ENCODE measurements at regions not wholly inside any gene's neighbourhood (a gene's known extent, or its start where the extent isn't known, plus 50 kb on each side); places are given as distances from the start of the nearest gene placed in this dataset.
A peak's percentile ranks its signal among the peaks of the same experiment; 100 is the strongest.

DNA sequence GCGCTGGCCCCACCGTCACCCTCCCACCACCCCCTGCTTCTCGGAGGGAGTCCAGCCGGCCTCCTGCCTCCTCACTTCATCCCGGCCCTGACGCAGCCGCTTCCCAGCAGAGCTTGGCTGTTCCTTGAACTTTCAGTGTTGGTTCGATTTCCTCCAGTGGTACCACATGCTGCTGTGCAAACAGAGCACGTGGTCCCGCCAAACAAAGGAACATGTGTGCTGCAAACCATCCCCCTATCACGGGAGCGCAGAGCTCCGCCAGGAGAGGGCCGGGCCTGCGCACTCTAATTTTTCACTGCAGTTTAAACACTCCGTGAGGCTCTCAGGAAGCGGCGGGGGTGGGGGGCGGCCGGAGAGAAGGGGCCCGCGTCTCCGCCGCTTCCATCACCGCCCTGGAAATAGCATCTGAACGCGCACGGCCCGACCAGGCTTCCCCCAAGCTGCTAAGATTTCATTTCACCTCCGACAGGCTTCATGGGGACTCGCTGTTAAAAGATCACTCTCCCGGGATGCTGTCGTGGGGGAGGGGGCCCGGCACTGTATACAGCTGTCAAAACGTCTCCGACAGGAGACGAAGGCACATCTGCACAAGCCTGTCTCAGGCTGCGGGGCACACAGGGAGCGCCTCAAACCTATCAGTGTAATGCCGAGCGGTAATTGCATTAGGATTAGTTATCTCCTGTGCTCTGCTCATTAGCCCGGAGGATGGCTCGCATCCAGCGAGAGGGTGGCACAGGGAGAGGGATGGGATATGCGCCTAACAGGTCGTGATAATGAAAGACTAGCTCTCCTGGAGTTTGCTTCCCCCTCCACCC lies 269.9 kb upstream of the SORL1-AS1 start (continued):
- TF ChIP-seq, protein P1, sequence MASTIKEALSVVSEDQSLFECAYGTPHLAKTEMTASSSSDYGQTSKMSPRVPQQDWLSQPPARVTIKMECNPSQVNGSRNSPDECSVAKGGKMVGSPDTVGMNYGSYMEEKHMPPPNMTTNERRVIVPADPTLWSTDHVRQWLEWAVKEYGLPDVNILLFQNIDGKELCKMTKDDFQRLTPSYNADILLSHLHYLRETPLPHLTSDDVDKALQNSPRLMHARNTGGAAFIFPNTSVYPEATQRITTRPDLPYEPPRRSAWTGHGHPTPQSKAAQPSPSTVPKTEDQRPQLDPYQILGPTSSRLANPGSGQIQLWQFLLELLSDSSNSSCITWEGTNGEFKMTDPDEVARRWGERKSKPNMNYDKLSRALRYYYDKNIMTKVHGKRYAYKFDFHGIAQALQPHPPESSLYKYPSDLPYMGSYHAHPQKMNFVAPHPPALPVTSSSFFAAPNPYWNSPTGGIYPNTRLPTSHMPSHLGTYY (CRISPR knock-in tag; IDR thresholded peaks at IDR 0.05) = no peak
- TF ChIP-seq, protein P2, sequence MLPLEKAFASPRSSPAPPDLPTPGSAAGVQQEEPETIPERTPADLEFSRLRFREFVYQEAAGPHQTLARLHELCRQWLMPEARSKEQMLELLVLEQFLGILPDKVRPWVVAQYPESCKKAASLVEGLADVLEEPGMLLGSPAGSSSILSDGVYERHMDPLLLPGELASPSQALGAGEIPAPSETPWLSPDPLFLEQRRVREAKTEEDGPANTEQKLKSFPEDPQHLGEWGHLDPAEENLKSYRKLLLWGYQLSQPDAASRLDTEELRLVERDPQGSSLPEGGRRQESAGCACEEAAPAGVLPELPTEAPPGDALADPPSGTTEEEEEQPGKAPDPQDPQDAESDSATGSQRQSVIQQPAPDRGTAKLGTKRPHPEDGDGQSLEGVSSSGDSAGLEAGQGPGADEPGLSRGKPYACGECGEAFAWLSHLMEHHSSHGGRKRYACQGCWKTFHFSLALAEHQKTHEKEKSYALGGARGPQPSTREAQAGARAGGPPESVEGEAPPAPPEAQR (CRISPR knock-in tag; IDR thresholded peaks at IDR 0.05) = no peak
- TF ChIP-seq JAZF1 (CRISPR knock-in tag; IDR thresholded peaks at IDR 0.05) = no peak
- TF ChIP-seq, protein P3, sequence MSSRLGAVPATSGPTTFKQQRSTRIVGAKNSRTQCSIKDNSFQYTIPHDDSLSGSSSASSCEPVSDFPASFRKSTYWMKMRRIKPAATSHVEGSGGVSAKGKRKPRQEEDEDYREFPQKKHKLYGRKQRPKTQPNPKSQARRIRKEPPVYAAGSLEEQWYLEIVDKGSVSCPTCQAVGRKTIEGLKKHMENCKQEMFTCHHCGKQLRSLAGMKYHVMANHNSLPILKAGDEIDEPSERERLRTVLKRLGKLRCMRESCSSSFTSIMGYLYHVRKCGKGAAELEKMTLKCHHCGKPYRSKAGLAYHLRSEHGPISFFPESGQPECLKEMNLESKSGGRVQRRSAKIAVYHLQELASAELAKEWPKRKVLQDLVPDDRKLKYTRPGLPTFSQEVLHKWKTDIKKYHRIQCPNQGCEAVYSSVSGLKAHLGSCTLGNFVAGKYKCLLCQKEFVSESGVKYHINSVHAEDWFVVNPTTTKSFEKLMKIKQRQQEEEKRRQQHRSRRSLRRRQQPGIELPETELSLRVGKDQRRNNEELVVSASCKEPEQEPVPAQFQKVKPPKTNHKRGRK (CRISPR knock-in tag; IDR thresholded peaks at IDR 0.05; ENCODE audit: borderline replicate concordance) = no peak
- no peak for TF ChIP-seq MLX (CRISPR knock-in tag; IDR thresholded peaks at IDR 0.05)
- TF ChIP-seq, protein P4, sequence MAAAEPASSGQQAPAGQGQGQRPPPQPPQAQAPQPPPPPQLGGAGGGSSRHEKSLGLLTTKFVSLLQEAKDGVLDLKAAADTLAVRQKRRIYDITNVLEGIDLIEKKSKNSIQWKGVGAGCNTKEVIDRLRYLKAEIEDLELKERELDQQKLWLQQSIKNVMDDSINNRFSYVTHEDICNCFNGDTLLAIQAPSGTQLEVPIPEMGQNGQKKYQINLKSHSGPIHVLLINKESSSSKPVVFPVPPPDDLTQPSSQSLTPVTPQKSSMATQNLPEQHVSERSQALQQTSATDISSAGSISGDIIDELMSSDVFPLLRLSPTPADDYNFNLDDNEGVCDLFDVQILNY (CRISPR knock-in tag; IDR thresholded peaks at IDR 0.05) = no peak
- TF ChIP-seq PRRX2 (CRISPR knock-in tag; IDR thresholded peaks at IDR 0.05) = no peak

DNA sequence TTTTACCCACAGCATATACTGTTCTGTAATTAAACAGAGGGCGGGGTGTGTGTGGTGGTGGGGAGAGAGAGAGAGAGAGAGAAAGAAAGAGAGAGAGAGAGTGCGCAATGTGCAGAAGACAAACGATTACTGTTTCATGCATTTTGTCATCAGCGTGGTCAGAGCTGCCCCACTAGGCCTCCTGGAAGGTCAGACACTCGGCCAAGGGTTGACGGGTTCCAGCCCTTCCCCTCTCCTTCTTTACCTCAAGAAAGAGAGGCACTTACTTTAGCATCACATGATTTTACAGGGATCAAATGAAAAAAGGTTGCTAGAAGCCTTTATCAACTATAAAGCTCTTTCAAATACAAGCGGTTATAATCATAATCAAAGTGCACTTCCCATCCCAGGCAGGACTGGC lies 269.2 kb upstream of the SORL1-AS1 start:
- Mint-ChIP-seq H3K4me1 (peaks cover 12% of the 10 kb centered on the region), H3K9me3 (peaks cover 9% of the 10 kb centered on the region), H3K27ac (no peak overlapping the region), H3K4me3 (peak overlapping the region; percentile 70), H3K36me3 (no peaks in the 10 kb centered on the region; the same call in 1 of the 2 replicates), H3K27me3 (ENCODE audit: low read depth) (peaks cover 34% of the 10 kb centered on the region)
- ChIA-PET POLR2A (interaction anchor here (0.6 to 1.0 kb wide), 4 partner anchors 34 to 830 kb away, joined by 3 to 7 read pairs (median 4); no protein-coding TSS in a partner anchor), CTCF (interaction anchor here (0.6 to 2.1 kb wide), 3 partner anchors 68 to 379 kb away, joined by 3 to 16 read pairs (median 3); no protein-coding TSS in a partner anchor)
- TF ChIP-seq, protein P5, sequence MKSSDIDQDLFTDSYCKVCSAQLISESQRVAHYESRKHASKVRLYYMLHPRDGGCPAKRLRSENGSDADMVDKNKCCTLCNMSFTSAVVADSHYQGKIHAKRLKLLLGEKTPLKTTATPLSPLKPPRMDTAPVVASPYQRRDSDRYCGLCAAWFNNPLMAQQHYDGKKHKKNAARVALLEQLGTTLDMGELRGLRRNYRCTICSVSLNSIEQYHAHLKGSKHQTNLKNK (CRISPR knock-in tag; IDR thresholded peaks at IDR 0.05) = no peak
- no peak for TF ChIP-seq RORB (CRISPR knock-in tag; IDR thresholded peaks at IDR 0.05)
- TF ChIP-seq, protein P2 (CRISPR knock-in tag; IDR thresholded peaks at IDR 0.05) = no peak
- TF ChIP-seq, protein P3 (CRISPR knock-in tag; IDR thresholded peaks at IDR 0.05; ENCODE audit: borderline replicate concordance) = no peak
- TF ChIP-seq ZNF219 (CRISPR knock-in tag; IDR thresholded peaks at IDR 0.05; ENCODE audit: borderline replicate concordance) = no peak
- TF ChIP-seq SMAD4 (CRISPR knock-in tag; IDR thresholded peaks at IDR 0.05) = no peak
- TF ChIP-seq HMGA2 (CRISPR knock-in tag; IDR thresholded peaks at IDR 0.05) = no peak
- no peak for TF ChIP-seq EMX1 (CRISPR knock-in tag; IDR thresholded peaks at IDR 0.05)
- no peak for TF ChIP-seq ZNF396 (CRISPR knock-in tag; IDR thresholded peaks at IDR 0.05; ENCODE audit: borderline replicate concordance)
- TF ChIP-seq RELA (CRISPR knock-in tag; IDR thresholded peaks at IDR 0.05; ENCODE audit: borderline replicate concordance) = no peak
- no peak for TF ChIP-seq ZNF416 (CRISPR knock-in tag; IDR thresholded peaks at IDR 0.05)
- TF ChIP-seq NFATC4 (CRISPR knock-in tag; IDR thresholded peaks at IDR 0.05) = no peak
- TF ChIP-seq USF2 (CRISPR knock-in tag; IDR thresholded peaks at IDR 0.05) = no peak
- TF ChIP-seq MAX (CRISPR knock-in tag; IDR thresholded peaks at IDR 0.05) = no peak
- TF ChIP-seq, protein P6, sequence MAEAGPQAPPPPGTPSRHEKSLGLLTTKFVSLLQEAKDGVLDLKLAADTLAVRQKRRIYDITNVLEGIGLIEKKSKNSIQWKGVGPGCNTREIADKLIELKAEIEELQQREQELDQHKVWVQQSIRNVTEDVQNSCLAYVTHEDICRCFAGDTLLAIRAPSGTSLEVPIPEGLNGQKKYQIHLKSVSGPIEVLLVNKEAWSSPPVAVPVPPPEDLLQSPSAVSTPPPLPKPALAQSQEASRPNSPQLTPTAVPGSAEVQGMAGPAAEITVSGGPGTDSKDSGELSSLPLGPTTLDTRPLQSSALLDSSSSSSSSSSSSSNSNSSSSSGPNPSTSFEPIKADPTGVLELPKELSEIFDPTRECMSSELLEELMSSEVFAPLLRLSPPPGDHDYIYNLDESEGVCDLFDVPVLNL (CRISPR knock-in tag; IDR thresholded peaks at IDR 0.05; ENCODE audit: borderline replicate concordance, low read depth) = no peak
- TF ChIP-seq USF1 (CRISPR knock-in tag; IDR thresholded peaks at IDR 0.05) = no peak
- ATAC-seq (no peak), DNase-seq (ENCODE audit: low spot score) (no peak)
